C4-2B (cell line): ENCODE measurements at regions not wholly inside any gene's neighbourhood (a gene's known extent, or its start where the extent isn't known, plus 50 kb on each side); places are given as distances from the start of the nearest gene placed in this dataset.

Experiments used
- ZFX ChIP-seq: fragments of 450-650 bp; IDR thresholded peaks from 2 replicates; pipeline ENCODE4 v1.6.1; 2017
- TF ChIP-seq, protein P1 (sequence below): fragments of 450-650 bp; conservative IDR thresholded peaks from 2 replicates; pipeline ENCODE4 v1.5.1; 2017; ENCODE audit warnings: mild to moderate bottlenecking

DNA sequence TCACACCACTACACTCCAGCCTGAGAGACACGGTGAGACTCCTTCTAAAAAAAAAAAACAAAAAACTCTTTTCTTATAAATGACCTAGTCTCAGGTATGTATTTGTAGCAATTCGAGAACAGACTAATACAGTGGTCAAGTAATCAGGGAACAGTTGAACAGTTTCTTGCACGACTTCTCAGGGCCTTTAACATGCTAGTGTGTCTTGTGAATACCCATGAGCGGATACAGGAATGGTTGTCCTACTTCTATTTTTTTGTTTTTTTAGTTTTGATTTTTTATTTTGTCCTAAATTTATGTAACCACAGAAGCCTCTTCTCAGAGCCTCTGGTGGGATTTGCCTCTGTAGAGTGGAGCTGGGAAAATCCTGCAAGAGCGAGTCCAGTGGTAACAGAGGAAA is 71.0 kb upstream of the NANOS1 start:
- TF ChIP-seq, protein P1, sequence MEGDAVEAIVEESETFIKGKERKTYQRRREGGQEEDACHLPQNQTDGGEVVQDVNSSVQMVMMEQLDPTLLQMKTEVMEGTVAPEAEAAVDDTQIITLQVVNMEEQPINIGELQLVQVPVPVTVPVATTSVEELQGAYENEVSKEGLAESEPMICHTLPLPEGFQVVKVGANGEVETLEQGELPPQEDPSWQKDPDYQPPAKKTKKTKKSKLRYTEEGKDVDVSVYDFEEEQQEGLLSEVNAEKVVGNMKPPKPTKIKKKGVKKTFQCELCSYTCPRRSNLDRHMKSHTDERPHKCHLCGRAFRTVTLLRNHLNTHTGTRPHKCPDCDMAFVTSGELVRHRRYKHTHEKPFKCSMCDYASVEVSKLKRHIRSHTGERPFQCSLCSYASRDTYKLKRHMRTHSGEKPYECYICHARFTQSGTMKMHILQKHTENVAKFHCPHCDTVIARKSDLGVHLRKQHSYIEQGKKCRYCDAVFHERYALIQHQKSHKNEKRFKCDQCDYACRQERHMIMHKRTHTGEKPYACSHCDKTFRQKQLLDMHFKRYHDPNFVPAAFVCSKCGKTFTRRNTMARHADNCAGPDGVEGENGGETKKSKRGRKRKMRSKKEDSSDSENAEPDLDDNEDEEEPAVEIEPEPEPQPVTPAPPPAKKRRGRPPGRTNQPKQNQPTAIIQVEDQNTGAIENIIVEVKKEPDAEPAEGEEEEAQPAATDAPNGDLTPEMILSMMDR, result no peak
- no peak for TF ChIP-seq ZFX
